Chondrocyte (in vitro differentiated cells): ENCODE measurements at regions not wholly inside any gene's neighbourhood (a gene's known extent, or its start where the extent isn't known, plus 50 kb on each side); places are given as distances from the start of the nearest gene placed in this dataset.
"Not testable (repeated sequence)": the region's sequence is repeated elsewhere in the genome, so short reads cannot be mapped to it uniquely, and the experiment has no call there.

Source experiments
- DNase-seq: peaks from one replicate; pipeline ENCODE4 v3.0.0; 2021; ENCODE audit warnings: mixed read lengths, low spot score
- H3K27ac Mint-ChIP-seq: one replicate; pipeline ENCODE4 v1.8.0; 2021; ENCODE audit warnings: mild to moderate bottlenecking, moderate library complexity, mixed read lengths; ENCODE audit not compliant: unreplicated experiment
- H3K27me3 Mint-ChIP-seq: 2 replicates; pipeline ENCODE4 v1.8.0; 2021; ENCODE audit warnings: low read depth, mixed read lengths
- H3K36me3 Mint-ChIP-seq: 2 replicates; pipeline ENCODE4 v1.8.0; 2021; ENCODE audit warnings: low read depth, mixed read lengths
- H3K4me1 Mint-ChIP-seq: 2 replicates; pipeline ENCODE4 v1.8.0; 2021; ENCODE audit warnings: low read depth, mild to moderate bottlenecking, mixed read lengths
- H3K4me3 Mint-ChIP-seq: one replicate; pipeline ENCODE4 v1.8.0; 2021; ENCODE audit warnings: mild to moderate bottlenecking, moderate library complexity, mixed read lengths; ENCODE audit not compliant: unreplicated experiment
- H3K9me3 Mint-ChIP-seq: 2 replicates; pipeline ENCODE4 v1.8.0; 2021; ENCODE audit warnings: low read depth, mixed read lengths
- CTCF ChIP-seq: fragments of 200-600 bp; sonication (generic); IDR thresholded peaks from 2 replicates; pipeline ENCODE4 v1.5.0; 2021; ENCODE audit warnings: antibody characterized with exemption, mild to moderate bottlenecking, moderate library complexity

GRCh38 chr3:165504554-165504953 is 308.4 kb upstream of the SLITRK3 start:
- no peak overlapping the region for H3K27ac Mint-ChIP-seq
- no peaks in the 10 kb centered on the region for H3K4me1 Mint-ChIP-seq
- H3K4me3 Mint-ChIP-seq, result no peak overlapping the region
- H3K9me3 Mint-ChIP-seq, result peaks cover 8% of the 10 kb centered on the region
- no peak for TF ChIP-seq CTCF
- DNase-seq, result no peak
- peaks cover 5% of the 10 kb centered on the region for H3K27me3 Mint-ChIP-seq
- H3K36me3 Mint-ChIP-seq, result no peaks in the 10 kb centered on the region

GRCh38 chr3:165503825-165504224 is 307.6 kb upstream of the SLITRK3 start:
- no peak overlapping the region for H3K4me3 Mint-ChIP-seq
- DNase-seq, result no peak
- no peaks in the 10 kb centered on the region for H3K36me3 Mint-ChIP-seq
- no peak overlapping the region for H3K27ac Mint-ChIP-seq
- no peaks in the 10 kb centered on the region for H3K4me1 Mint-ChIP-seq
- peaks cover 8% of the 10 kb centered on the region for H3K9me3 Mint-ChIP-seq
- H3K27me3 Mint-ChIP-seq, result peaks cover 7% of the 10 kb centered on the region
- no peak for TF ChIP-seq CTCF

DNA sequence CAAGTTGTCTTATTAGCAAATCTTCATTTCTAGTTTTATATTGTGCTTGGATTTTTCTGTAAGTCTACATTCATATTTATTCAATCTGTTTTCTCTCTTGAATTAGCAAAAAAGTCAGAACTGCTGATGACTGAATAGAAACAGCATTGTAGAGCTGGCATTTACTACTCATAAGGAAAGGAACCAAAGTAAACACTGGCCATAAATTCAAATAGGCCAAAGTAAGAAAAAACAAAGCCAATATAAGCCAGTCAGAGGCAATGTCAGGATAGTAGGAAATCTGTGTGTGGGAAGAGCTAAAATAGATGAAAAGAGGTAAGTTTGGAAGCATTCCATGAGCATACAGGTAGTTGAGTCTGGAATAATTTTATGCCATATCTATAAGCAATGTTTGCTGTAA is 307.2 kb upstream of the SLITRK3 start:
- Mint-ChIP-seq H3K36me3 (no peaks in the 10 kb centered on the region), H3K27ac (no peak overlapping the region), H3K9me3 (peaks cover 8% of the 10 kb centered on the region), H3K4me3 (no peak overlapping the region), H3K27me3 (peaks cover 10% of the 10 kb centered on the region), H3K4me1 (no peaks in the 10 kb centered on the region)
- no peak for DNase-seq
- TF ChIP-seq CTCF, result no peak

GRCh38 chr3:165502707-165503106 is 306.5 kb upstream of the SLITRK3 start:
- H3K27ac Mint-ChIP-seq, result no peak overlapping the region
- H3K9me3 Mint-ChIP-seq, result peaks cover 8% of the 10 kb centered on the region
- DNase-seq, result no peak
- no peak for TF ChIP-seq CTCF
- H3K36me3 Mint-ChIP-seq, result no peaks in the 10 kb centered on the region
- peaks cover 12% of the 10 kb centered on the region for H3K27me3 Mint-ChIP-seq
- H3K4me3 Mint-ChIP-seq, result no peak overlapping the region
- no peaks in the 10 kb centered on the region for H3K4me1 Mint-ChIP-seq

DNA sequence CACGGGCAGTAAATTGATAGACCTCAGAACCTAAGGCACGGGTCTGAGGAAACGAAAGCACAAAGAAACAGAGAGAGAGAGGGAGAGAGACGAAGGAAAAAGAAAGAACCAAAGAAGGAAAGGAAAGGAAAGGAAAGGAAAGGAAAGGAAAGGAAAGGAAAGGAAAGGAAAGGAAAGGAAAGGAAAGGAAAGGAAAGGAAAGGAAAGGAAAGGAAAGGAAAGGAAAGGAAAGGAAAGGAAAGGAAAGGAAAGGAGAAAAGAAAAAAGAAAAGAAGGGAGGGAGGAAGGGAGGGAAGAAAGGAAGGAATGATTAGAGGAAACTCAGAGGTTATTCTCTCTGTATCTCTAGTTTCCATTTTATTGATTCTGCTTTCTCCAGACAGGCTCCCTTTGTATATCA is 302.6 kb upstream of the SLITRK3 start:
- peaks cover 12% of the 10 kb centered on the region for H3K27me3 Mint-ChIP-seq

DNA sequence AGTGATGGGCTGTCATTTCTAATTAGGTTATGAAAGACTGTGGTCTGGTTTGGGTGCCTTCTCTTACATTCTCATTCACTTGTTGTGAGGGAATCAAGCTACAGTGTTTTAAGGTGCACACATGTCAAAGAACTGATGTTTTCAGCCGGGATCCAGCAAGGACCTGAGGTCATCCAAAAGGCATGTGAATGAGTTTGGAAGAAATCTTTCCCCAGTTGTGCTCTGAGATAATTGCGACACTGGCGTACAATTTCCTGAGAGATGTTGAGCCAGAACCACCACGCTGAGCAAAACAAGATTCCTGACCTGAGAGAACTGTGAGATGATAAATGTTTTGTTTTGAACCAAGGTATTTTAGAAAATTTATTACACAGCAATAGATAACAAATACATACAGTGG is 295.3 kb upstream of the SLITRK3 start:
- H3K9me3 Mint-ChIP-seq, result no peaks in the 10 kb centered on the region
- H3K4me1 Mint-ChIP-seq, result no peaks in the 10 kb centered on the region
- H3K27me3 Mint-ChIP-seq, result peaks cover 2% of the 10 kb centered on the region
- no peaks in the 10 kb centered on the region for H3K36me3 Mint-ChIP-seq
- no peak for DNase-seq
- no peak for TF ChIP-seq CTCF
- H3K4me3 Mint-ChIP-seq, result no peak overlapping the region
- no peak overlapping the region for H3K27ac Mint-ChIP-seq

More for the DNA sequence above, 302.6 kb upstream of the SLITRK3 start:
- not testable (repeated sequence) for H3K27ac Mint-ChIP-seq, H3K9me3 Mint-ChIP-seq, H3K4me3 Mint-ChIP-seq, H3K36me3 Mint-ChIP-seq, DNase-seq, H3K4me1 Mint-ChIP-seq
